Spinal cord (tissue), 9 donors: ENCODE measurements at regions not wholly inside any gene's neighbourhood (a gene's known extent, or its start where the extent isn't known, plus 50 kb on each side); places are given as distances from the start of the nearest gene placed in this dataset.

ENCODE experiments used
- DNase-seq, 6 donors: peaks; one replicate each; pipeline versions ENCODE4 v3.0.0 to v3.0.0-alpha.2; 2013 to 2015; ENCODE audit warnings: low spot score in 6 of 6, low read depth in 4 of 6
- H3K27ac ChIP-seq: one replicate; pipeline ENCODE4 v1.5.1; 2013; ENCODE audit warnings: low read depth, low read length, control low read depth
- H3K27me3 ChIP-seq: one replicate; pipeline ENCODE4 v1.6.1; 2013; ENCODE audit warnings: low read length; ENCODE audit not compliant: control insufficient read depth, insufficient read depth
- H3K36me3 ChIP-seq: one replicate; pipeline ENCODE4 v1.6.1; 2013; ENCODE audit warnings: low read length; ENCODE audit not compliant: control insufficient read depth, insufficient read depth
- H3K4me1 ChIP-seq: one replicate; pipeline ENCODE4 v1.6.1; 2013; ENCODE audit warnings: low read length; ENCODE audit not compliant: control insufficient read depth, insufficient read depth
- H3K4me3 ChIP-seq: one replicate; pipeline ENCODE4 v1.5.1; 2013; ENCODE audit warnings: low read depth, low read length, control low read depth
- H3K9me3 ChIP-seq: one replicate; pipeline ENCODE4 v1.6.1; 2013; ENCODE audit warnings: low read length; ENCODE audit not compliant: control insufficient read depth, insufficient read depth
- WGBS: methylation state at CpG from one replicate; pipeline ENCODE4 v1.1.5; 2013; ENCODE audit warnings: missing lambda C conversion rate; ENCODE audit not compliant: insufficient coverage; 5-methylcytosine and 5-hydroxymethylcytosine counted together
- donor health status: healthy.

GRCh38 chr3:80297720-80298119 lies 529.9 kb upstream of the ROBO1 start:
- Histone ChIP-seq H3K4me3 (no peak overlapping the region), H3K36me3 (no peaks in the 10 kb centered on the region), H3K4me1 (no peaks in the 10 kb centered on the region), H3K9me3 (no peaks in the 10 kb centered on the region), H3K27ac (no peak overlapping the region), H3K27me3 (no peaks in the 10 kb centered on the region)
- peak in 2 of 6 donors; percentile 48 for DNase-seq
- WGBS = 80% methylated on average over 1 of the region's 3 CpGs

- no peak overlapping the region for H3K27ac ChIP-seq
- no peak overlapping the region for H3K4me3 ChIP-seq
- H3K4me1 ChIP-seq = no peaks in the 10 kb centered on the region
- no CpG with 5 or more reads among the region's 1 CpG for WGBS
- H3K9me3 ChIP-seq = no peaks in the 10 kb centered on the region
- no peaks in the 10 kb centered on the region for H3K36me3 ChIP-seq
- peak in 1 of 6 donors; percentile 5 for DNase-seq
- H3K27me3 ChIP-seq = no peaks in the 10 kb centered on the region
These were observed 517.6 kb upstream of the ROBO1 start for GRCh38 chr3:80285388-80285787.

DNA sequence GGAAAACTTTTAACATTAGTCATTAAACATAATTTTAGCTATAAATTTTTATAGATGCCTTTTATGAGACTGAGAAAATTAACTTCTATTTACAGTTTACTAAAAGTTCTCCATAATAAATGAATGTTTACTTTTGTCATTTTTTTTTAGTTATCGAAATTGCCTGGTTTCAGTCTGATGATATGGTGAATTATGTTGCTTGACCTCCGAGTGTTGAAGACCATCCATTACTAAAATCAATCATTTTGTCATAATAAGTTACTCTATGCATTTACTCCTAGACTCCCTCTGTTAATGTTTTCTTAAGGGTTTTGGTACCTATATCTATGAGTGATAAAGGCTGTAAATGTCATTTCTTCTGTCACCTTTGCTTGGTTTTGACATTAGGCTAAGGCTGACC lies 516.0 kb upstream of the ROBO1 start:
- no peak overlapping the region for H3K27ac ChIP-seq
- no peak overlapping the region for H3K4me3 ChIP-seq
- DNase-seq = no peak
- H3K4me1 ChIP-seq = no peaks in the 10 kb centered on the region
- no peaks in the 10 kb centered on the region for H3K27me3 ChIP-seq
- WGBS = no CpG with 5 or more reads among the region's 2 CpGs
- H3K36me3 ChIP-seq = no peaks in the 10 kb centered on the region
- no peaks in the 10 kb centered on the region for H3K9me3 ChIP-seq

GRCh38 chr3:80278056-80278455 lies 510.3 kb upstream of the ROBO1 start:
- Histone ChIP-seq H3K9me3 (no peaks in the 10 kb centered on the region), H3K4me3 (no peak overlapping the region), H3K27me3 (no peaks in the 10 kb centered on the region), H3K36me3 (no peaks in the 10 kb centered on the region), H3K27ac (no peak overlapping the region), H3K4me1 (no peaks in the 10 kb centered on the region)
- DNase-seq = peak in 1 of 6 donors; percentile 53
- WGBS = 80% methylated on average over 1 of the region's 11 CpGs

- Histone ChIP-seq H3K4me1 (no peaks in the 10 kb centered on the region), H3K27me3 (no peaks in the 10 kb centered on the region), H3K9me3 (no peaks in the 10 kb centered on the region), H3K36me3 (no peaks in the 10 kb centered on the region), H3K4me3 (no peak overlapping the region), H3K27ac (no peak overlapping the region)
- no peak for DNase-seq
These were observed 507.3 kb upstream of the ROBO1 start for GRCh38 chr3:80275120-80275519.

DNA sequence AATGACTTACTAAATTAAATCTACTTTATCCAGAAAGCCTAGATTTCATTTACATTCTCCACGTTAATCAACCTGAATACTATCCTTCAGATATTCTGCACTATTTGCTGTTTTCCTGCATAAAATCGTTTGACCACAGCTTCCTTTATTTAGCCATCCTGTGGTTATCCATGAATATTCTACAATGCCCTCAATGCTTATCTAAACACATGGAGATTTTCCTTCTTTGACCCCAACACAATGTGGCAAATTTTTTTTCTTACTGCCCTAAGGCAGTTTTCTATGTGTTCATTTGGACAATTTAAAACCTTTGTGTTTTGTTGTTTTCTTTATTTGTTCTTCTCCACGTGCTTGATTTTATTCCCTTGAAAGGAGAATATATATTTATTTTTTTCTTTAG lies 495.5 kb upstream of the ROBO1 start:
- 63% methylated on average over 2 of the region's 3 CpGs for WGBS
- H3K4me3 ChIP-seq = no peak overlapping the region
- no peaks in the 10 kb centered on the region for H3K36me3 ChIP-seq
- H3K27ac ChIP-seq = no peak overlapping the region
- no peak for DNase-seq
- no peaks in the 10 kb centered on the region for H3K4me1 ChIP-seq
- H3K27me3 ChIP-seq = no peaks in the 10 kb centered on the region
- no peaks in the 10 kb centered on the region for H3K9me3 ChIP-seq

GRCh38 chr3:80261082-80261481 lies 493.3 kb upstream of the ROBO1 start:
- Histone ChIP-seq H3K27ac (no peak overlapping the region), H3K4me1 (no peaks in the 10 kb centered on the region), H3K4me3 (no peak overlapping the region), H3K36me3 (no peaks in the 10 kb centered on the region), H3K27me3 (no peaks in the 10 kb centered on the region), H3K9me3 (no peaks in the 10 kb centered on the region)
- DNase-seq = peak in 2 of 6 donors; percentile 8 to 72

GRCh38 chr3:80259736-80260135 lies 491.9 kb upstream of the ROBO1 start:
- H3K4me3 ChIP-seq = no peak overlapping the region
- H3K27me3 ChIP-seq = no peaks in the 10 kb centered on the region
- whole genome bisulfite sequencing = no CpG with 5 or more reads among the region's 4 CpGs
- H3K36me3 ChIP-seq = no peaks in the 10 kb centered on the region
- H3K27ac ChIP-seq = no peak overlapping the region
- DNase-seq = no peak
- H3K4me1 ChIP-seq = no peaks in the 10 kb centered on the region
- H3K9me3 ChIP-seq = no peaks in the 10 kb centered on the region

GRCh38 chr3:80252113-80252512 lies 484.3 kb upstream of the ROBO1 start:
- DNase-seq = no peak
- Histone ChIP-seq H3K4me3 (no peak overlapping the region), H3K4me1 (no peaks in the 10 kb centered on the region), H3K9me3 (no peaks in the 10 kb centered on the region), H3K27ac (no peak overlapping the region), H3K36me3 (no peaks in the 10 kb centered on the region), H3K27me3 (no peaks in the 10 kb centered on the region)
- no CpG with 5 or more reads among the region's 2 CpGs for WGBS

DNA sequence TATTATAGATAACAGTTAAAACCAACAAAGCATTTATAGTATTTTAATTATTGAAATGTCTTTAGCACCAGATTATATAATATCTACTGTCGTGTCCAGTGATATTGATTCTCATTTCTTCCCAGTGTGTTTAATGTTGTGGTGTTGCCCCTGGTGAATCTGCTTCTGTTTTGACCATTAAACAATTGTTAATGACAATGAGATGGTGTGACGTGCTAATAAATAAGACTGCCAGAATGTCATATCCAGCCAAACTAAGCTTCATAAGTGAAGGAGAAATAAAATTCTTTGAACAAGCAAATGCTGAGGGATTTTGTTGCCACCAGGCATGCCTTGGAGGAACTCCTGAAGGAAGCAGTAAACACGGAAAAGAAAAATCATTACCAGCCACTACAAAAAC lies 480.0 kb upstream of the ROBO1 start:
- Histone ChIP-seq H3K4me1 (no peaks in the 10 kb centered on the region), H3K36me3 (no peaks in the 10 kb centered on the region), H3K9me3 (no peaks in the 10 kb centered on the region), H3K27me3 (no peaks in the 10 kb centered on the region), H3K27ac (no peak overlapping the region), H3K4me3 (no peak overlapping the region)
- 88% methylated on average over 1 of the region's 3 CpGs for WGBS
- DNase-seq = no peak
